ENCODE measurements at regions not wholly inside any gene's neighbourhood (a gene's known extent, or its start where the extent isn't known, plus 50 kb on each side); places are given as distances from the start of the nearest gene placed in this dataset.

DNA sequence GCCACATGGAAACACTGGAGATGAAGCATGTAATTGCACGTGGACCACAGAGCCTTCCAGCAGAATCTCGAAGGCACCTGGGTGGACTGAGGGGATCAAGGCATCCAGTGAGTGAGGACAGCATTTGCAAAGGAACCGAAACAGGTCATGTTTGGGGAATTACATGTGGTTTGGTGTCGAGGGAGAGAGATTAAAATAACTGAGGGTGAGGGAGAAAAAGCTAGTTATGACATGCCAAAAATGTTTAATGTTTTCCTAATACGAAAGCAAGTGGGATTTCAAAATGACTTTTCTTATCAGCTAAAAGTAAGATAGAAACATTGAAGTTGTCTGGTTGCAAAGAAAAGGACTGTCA lies 157.1 kb downstream of the BLID start:
- whole genome bisulfite sequencing (ENCODE audit: low lambda C conversion rate, missing lambda C conversion rate) = 59% methylated on average over 5 of the region's 5 CpGs
- Histone ChIP-seq H4K20me1 (ENCODE audit: insufficient read depth, poor library complexity, severe bottlenecking) (no peaks in the 10 kb centered on the region), H3K27me3 (no peaks in the 10 kb centered on the region), H3K9me2 (replicated peaks; ENCODE audit: insufficient read depth) (no peaks in the 10 kb centered on the region), H2AFZ (no peak overlapping the region), H3K4me1 (ENCODE audit: insufficient read depth) (peaks cover 7% of the 10 kb centered on the region), H3K27ac (no peak overlapping the region), H3K9me3 (ENCODE audit: low read depth) (no peaks in the 10 kb centered on the region), H3K4me3 (no peak overlapping the region), H3K4me2 (peak overlapping the region; percentile 55), H3K36me3 (replicated peaks; ENCODE audit: insufficient read depth, low read depth) (no peaks in the 10 kb centered on the region), H3K79me2 (no peaks in the 10 kb centered on the region)
- TF ChIP-seq, protein P1, sequence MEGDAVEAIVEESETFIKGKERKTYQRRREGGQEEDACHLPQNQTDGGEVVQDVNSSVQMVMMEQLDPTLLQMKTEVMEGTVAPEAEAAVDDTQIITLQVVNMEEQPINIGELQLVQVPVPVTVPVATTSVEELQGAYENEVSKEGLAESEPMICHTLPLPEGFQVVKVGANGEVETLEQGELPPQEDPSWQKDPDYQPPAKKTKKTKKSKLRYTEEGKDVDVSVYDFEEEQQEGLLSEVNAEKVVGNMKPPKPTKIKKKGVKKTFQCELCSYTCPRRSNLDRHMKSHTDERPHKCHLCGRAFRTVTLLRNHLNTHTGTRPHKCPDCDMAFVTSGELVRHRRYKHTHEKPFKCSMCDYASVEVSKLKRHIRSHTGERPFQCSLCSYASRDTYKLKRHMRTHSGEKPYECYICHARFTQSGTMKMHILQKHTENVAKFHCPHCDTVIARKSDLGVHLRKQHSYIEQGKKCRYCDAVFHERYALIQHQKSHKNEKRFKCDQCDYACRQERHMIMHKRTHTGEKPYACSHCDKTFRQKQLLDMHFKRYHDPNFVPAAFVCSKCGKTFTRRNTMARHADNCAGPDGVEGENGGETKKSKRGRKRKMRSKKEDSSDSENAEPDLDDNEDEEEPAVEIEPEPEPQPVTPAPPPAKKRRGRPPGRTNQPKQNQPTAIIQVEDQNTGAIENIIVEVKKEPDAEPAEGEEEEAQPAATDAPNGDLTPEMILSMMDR (IDR thresholded peaks at IDR 0.05; ENCODE audit: poor library complexity) = no peak
- TF ChIP-seq EZH2phosphoT487 (IDR thresholded peaks at IDR 0.05; ENCODE audit: low read depth, severe bottlenecking, unreplicated experiment) = no peak
- TF ChIP-seq EZH2 (IDR thresholded peaks at IDR 0.05; ENCODE audit: borderline replicate concordance) = no peak
- no peak for DNase-seq (ENCODE audit: low spot score)

DNA sequence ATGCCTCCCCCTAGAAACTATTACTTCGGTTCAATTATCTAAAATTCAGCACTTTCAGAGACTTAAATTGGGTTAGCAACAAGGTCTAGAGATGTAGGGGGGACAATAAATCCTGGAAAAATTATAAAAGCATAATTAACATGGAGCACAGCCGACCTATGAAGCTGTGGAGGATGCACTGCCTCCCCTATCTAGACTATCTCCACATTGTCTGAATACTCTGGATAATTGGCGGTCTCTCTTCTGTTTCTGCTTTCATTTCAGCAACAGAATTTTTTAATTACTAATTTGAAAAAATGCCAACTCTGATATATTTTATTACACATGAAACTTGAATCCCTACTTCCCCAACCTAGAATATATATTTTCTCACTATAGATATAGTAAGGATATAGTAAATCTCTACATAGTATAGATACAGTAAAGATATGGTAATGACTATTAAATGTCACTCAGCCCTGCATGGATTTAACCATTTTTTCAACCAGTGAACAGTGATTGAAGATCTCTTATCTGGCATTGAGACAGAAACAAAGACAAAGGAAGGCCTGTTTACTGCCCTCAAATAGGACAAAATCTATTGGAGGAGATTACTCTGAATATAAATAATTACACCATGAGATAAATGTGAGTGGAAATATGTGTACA lies 157.6 kb downstream of the BLID start:
- 89% methylated on average over 3 of the region's 3 CpGs for WGBS (ENCODE audit: low lambda C conversion rate, missing lambda C conversion rate)
- H3K4me1 ChIP-seq (ENCODE audit: insufficient read depth) = peaks cover 7% of the 10 kb centered on the region
- no peak overlapping the region for H2AFZ ChIP-seq
- no peaks in the 10 kb centered on the region for H3K27me3 ChIP-seq
- no peaks in the 10 kb centered on the region for H3K79me2 ChIP-seq
- no peaks in the 10 kb centered on the region for H3K9me2 ChIP-seq (replicated peaks; ENCODE audit: insufficient read depth)
- H4K20me1 ChIP-seq (ENCODE audit: insufficient read depth, poor library complexity, severe bottlenecking) = no peaks in the 10 kb centered on the region
- TF ChIP-seq EZH2 (IDR thresholded peaks at IDR 0.05; ENCODE audit: borderline replicate concordance) = no peak
- TF ChIP-seq, protein P1 (IDR thresholded peaks at IDR 0.05; ENCODE audit: poor library complexity) = no peak
- TF ChIP-seq EZH2phosphoT487 (IDR thresholded peaks at IDR 0.05; ENCODE audit: low read depth, severe bottlenecking, unreplicated experiment) = no peak
- DNase-seq (ENCODE audit: low spot score) = no peak
- H3K4me3 ChIP-seq = no peak overlapping the region
- no peaks in the 10 kb centered on the region for H3K9me3 ChIP-seq (ENCODE audit: low read depth)
- H3K27ac ChIP-seq = no peak overlapping the region
- peak overlapping the region; percentile 55 for H3K4me2 ChIP-seq
- H3K36me3 ChIP-seq (replicated peaks; ENCODE audit: insufficient read depth, low read depth) = no peaks in the 10 kb centered on the region

GRCh38 chr11:121953122-121953521 lies 162.9 kb downstream of the BLID start:
- no peak for DNase-seq (ENCODE audit: low spot score)
- TF ChIP-seq EZH2phosphoT487 (IDR thresholded peaks at IDR 0.05; ENCODE audit: low read depth, severe bottlenecking, unreplicated experiment) = no peak
- TF ChIP-seq, protein P1 (IDR thresholded peaks at IDR 0.05; ENCODE audit: poor library complexity) = no peak
- TF ChIP-seq EZH2 (IDR thresholded peaks at IDR 0.05; ENCODE audit: borderline replicate concordance) = no peak
- Histone ChIP-seq H3K4me1 (ENCODE audit: insufficient read depth) (no peaks in the 10 kb centered on the region), H2AFZ (no peak overlapping the region), H3K36me3 (replicated peaks; ENCODE audit: insufficient read depth, low read depth) (no peaks in the 10 kb centered on the region), H4K20me1 (ENCODE audit: insufficient read depth, poor library complexity, severe bottlenecking) (no peaks in the 10 kb centered on the region), H3K4me3 (no peak overlapping the region), H3K79me2 (no peaks in the 10 kb centered on the region), H3K9me3 (ENCODE audit: low read depth) (no peaks in the 10 kb centered on the region), H3K9me2 (replicated peaks; ENCODE audit: insufficient read depth) (no peaks in the 10 kb centered on the region), H3K27ac (no peak overlapping the region), H3K27me3 (no peaks in the 10 kb centered on the region), H3K4me2 (no peak overlapping the region)
- 88% methylated on average over 2 of the region's 2 CpGs for WGBS (ENCODE audit: low lambda C conversion rate, missing lambda C conversion rate)

All from hepatocyte (in vitro differentiated cells).